PC-9 (cell line): ENCODE measurements at regions not wholly inside any gene's neighbourhood (a gene's known extent, or its start where the extent isn't known, plus 50 kb on each side); places are given as distances from the start of the nearest gene placed in this dataset.

Source experiments
- CTCF ChIP-seq: fragments of 200-600 bp; sonication (generic); conservative IDR thresholded peaks from 2 replicates; pipeline ENCODE4 v1.6.1; 2017; ENCODE audit warnings: mixed run types, antibody characterized with exemption, mild to moderate bottlenecking, moderate library complexity
- EZH2 ChIP-seq: fragments of 200-600 bp; sonication (generic); IDR thresholded peaks from 2 replicates; pipeline ENCODE4 v1.8.0; 2017; ENCODE audit warnings: antibody characterized with exemption, low read depth

GRCh38 chr3:10601151-10601856, 95.9 kb upstream of the ATP2B2 start:
- TF ChIP-seq CTCF (no peak), EZH2 (no peak)
